ENCODE measurements at regions not wholly inside any gene's neighbourhood (a gene's known extent, or its start where the extent isn't known, plus 50 kb on each side); places are given as distances from the start of the nearest gene placed in this dataset.
A peak's percentile ranks its signal among the peaks of the same experiment; 100 is the strongest.
"Not testable (repeated sequence)": the region's sequence is repeated elsewhere in the genome, so short reads cannot be mapped to it uniquely, and the experiment has no call there.

DNA sequence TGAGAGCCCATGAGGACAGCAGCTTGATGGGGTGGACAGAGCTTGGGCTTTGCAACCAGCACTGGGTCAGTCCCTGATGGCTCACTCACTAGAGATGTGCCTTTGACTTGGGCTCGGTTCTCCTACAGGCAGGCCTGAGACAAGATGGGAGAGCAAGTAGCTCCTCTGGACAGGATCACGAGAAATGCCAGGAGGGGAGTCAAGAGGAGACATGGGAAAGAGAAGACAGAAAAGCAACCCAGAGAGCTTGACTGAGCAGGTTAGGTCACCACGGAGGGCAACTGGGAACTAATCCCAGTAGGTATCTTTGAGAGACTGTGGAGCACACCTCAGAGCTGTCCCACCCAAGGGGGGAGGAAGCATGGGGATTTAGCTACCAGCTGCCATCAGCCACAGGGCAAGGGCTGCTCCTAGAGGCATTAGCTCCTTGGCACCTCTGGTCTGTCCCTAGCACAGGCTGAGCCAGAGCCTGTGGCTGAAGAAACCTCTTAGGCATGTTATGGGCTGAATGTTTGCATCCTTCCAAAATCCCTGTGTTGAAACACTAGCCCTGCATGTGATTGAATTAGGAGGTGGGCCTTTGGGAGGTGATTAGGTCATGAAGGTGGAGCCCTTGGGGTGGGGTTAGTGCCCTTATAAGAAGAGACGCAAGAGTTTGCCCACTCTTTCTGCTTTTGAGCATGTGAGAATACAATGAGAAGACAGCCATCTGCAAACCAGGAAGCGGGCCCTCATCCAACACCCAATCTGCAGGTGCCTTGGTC lies 145.6 kb downstream of the SMIM20 start:
- H3K27me3 Mint-ChIP-seq (ENCODE audit: low read depth), result no peaks in the 10 kb centered on the region
- H3K4me3 Mint-ChIP-seq, result no peak overlapping the region
- TF ChIP-seq, protein P1, sequence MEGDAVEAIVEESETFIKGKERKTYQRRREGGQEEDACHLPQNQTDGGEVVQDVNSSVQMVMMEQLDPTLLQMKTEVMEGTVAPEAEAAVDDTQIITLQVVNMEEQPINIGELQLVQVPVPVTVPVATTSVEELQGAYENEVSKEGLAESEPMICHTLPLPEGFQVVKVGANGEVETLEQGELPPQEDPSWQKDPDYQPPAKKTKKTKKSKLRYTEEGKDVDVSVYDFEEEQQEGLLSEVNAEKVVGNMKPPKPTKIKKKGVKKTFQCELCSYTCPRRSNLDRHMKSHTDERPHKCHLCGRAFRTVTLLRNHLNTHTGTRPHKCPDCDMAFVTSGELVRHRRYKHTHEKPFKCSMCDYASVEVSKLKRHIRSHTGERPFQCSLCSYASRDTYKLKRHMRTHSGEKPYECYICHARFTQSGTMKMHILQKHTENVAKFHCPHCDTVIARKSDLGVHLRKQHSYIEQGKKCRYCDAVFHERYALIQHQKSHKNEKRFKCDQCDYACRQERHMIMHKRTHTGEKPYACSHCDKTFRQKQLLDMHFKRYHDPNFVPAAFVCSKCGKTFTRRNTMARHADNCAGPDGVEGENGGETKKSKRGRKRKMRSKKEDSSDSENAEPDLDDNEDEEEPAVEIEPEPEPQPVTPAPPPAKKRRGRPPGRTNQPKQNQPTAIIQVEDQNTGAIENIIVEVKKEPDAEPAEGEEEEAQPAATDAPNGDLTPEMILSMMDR (conservative IDR thresholded peaks at IDR 0.05), result no peak
- H3K27ac Mint-ChIP-seq (ENCODE audit: unreplicated experiment), result no peak overlapping the region
- DNase-seq (ENCODE audit: low read depth, low spot score), result no peak
- H3K36me3 Mint-ChIP-seq (ENCODE audit: low read depth), result no peaks in the 10 kb centered on the region
- H3K9me3 Mint-ChIP-seq, result peaks cover 4% of the 10 kb centered on the region
- H3K4me1 Mint-ChIP-seq, result peaks cover 4% of the 10 kb centered on the region

DNA sequence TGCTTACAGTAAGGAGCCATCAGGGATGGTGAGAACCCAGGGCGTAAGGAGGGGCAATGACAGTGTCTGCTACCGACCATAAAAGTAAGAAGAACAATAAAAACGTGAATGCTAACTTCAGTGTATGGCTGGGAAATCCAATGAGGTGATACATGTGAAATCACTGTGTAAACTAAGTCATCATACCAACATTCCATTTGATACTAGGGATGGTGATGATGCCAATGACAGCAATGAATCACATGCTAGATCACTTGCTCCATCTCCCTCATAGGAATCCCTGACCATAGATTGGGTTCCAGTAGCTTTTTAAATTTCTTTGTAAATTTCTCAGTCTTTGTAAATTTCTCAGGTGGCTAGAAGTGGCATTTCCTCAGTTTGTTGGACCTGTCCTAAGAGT lies 146.3 kb downstream of the SMIM20 start:
- no peaks in the 10 kb centered on the region for H3K36me3 Mint-ChIP-seq (ENCODE audit: low read depth)
- no peak overlapping the region for H3K27ac Mint-ChIP-seq (ENCODE audit: unreplicated experiment)
- H3K4me3 Mint-ChIP-seq, result no peak overlapping the region
- TF ChIP-seq, protein P1 (conservative IDR thresholded peaks at IDR 0.05), result no peak
- no peaks in the 10 kb centered on the region for H3K27me3 Mint-ChIP-seq (ENCODE audit: low read depth)
- no peak for DNase-seq (ENCODE audit: low read depth, low spot score)
- H3K9me3 Mint-ChIP-seq, result peaks cover 4% of the 10 kb centered on the region
- H3K4me1 Mint-ChIP-seq, result peaks cover 4% of the 10 kb centered on the region

DNA sequence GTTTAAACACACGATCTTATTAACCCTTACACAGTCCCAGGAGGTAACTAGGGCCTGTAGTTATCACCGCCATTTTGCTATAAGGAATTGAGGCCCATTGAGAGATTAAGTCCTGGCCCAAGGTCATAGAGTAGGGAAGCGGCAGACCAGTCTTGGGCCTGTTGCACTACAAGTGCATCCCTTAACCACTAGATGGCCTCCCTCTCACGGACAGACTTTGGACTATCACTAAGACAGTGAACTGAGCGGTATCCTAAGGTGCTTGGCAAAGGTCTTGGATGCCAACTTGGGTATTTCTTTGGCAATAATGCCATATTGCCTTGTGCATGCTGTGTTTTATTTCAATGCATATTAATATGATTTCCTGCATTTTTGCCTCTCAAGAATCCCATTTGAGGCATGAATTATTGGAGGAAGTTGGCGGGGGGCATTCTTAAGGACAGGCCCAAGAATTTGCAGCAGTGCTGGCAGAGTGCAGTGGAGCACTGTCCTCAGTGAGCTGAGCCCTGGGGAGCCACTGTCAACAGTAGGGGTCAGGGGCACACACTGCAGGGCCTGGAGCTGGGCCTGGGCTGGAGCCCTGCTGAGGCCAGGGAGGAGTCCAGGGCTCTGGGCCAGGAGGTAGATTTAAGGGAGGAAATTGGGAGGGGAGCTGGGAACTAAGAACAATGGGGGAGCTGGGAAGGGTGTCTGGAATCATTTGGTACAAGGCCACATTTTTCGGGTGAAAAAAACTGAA lies 147.4 kb downstream of the SMIM20 start:
- no peak for DNase-seq (ENCODE audit: low read depth, low spot score)
- H3K27ac Mint-ChIP-seq (ENCODE audit: unreplicated experiment), result no peak overlapping the region
- no peaks in the 10 kb centered on the region for H3K36me3 Mint-ChIP-seq (ENCODE audit: low read depth)

DNA sequence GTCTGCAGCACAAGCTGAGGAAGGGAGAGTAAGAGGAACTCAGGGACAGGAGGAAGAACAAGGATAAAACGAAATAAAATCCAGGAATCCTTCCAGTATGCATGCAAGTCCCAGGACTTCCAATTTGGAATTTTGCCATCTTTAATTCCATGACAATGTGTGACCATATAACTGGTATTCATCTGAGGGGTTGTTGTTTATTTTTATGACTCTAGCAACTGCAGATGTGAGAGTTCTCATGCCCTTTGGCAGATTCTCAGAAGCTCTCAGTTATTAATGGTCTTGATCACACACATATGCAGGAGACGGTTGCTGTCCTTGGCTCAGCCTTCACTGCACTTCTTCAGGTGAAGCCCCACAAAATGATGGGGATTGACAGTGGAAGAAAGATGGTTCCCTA lies 148.2 kb downstream of the SMIM20 start:
- Mint-ChIP-seq H3K27me3 (ENCODE audit: low read depth) (no peaks in the 10 kb centered on the region), H3K36me3 (ENCODE audit: low read depth) (no peaks in the 10 kb centered on the region), H3K27ac (ENCODE audit: unreplicated experiment) (no peak overlapping the region), H3K4me1 (peaks cover 12% of the 10 kb centered on the region), H3K4me3 (no peak overlapping the region), H3K9me3 (peaks cover 4% of the 10 kb centered on the region)
- TF ChIP-seq, protein P1 (conservative IDR thresholded peaks at IDR 0.05), result no peak
- no peak for DNase-seq (ENCODE audit: low read depth, low spot score)

More for the DNA sequence above, 147.4 kb downstream of the SMIM20 start:
- Mint-ChIP-seq H3K9me3 (peaks cover 4% of the 10 kb centered on the region), H3K27me3 (ENCODE audit: low read depth) (no peaks in the 10 kb centered on the region), H3K4me3 (no peak overlapping the region), H3K4me1 (peaks cover 13% of the 10 kb centered on the region)
- TF ChIP-seq, protein P1 (conservative IDR thresholded peaks at IDR 0.05), result peak; percentile 67

DNA sequence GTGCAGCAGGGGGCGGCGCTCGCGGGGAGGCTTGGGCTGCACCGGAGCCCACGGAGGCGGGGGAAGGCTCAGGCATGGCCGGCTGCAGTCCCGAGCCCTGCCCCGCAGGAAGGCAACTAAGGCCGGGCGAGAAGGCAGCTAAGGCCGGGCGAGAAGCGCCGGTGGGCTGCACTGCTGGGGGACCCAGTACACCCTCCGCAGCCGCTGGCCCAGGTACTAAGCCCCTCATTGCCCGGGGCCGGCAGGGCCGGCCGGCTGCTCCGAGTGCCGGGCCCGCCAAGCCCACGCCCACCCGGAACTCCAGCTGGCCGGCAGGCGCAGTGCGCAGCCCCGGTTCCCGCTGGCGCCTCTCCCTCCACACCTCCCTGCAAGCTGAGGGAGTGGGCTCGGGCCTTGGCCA lies 150.0 kb downstream of the SMIM20 start:
- H3K4me1 Mint-ChIP-seq, result peaks cover 10% of the 10 kb centered on the region
- not testable (repeated sequence) for H3K27ac Mint-ChIP-seq (ENCODE audit: unreplicated experiment); H3K27me3 Mint-ChIP-seq (ENCODE audit: low read depth); H3K4me3 Mint-ChIP-seq; H3K9me3 Mint-ChIP-seq; H3K36me3 Mint-ChIP-seq (ENCODE audit: low read depth); DNase-seq (ENCODE audit: low read depth, low spot score)

DNA sequence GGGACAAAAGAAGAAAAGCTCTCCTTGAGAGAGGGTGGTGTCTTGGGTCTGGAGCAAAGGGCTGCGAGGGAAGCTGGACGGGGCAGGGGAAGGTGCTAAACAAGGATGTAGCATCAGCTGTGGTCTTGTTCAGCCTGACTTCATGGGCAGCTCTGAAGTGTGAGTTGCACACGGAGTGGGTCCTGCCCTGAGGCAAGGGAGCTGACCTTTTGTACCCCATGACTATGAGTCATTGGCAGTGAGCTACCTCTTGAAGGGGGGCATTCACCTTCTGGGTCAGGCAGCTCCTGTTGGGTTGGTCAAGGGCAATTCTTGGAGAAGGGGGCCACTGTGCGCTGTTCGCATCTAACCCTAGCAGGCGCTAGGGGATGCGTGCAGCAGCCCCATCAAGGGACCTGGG lies 151.8 kb downstream of the SMIM20 start:
- Mint-ChIP-seq H3K4me1 (peaks cover 10% of the 10 kb centered on the region), H3K9me3 (peaks cover 4% of the 10 kb centered on the region), H3K4me3 (no peak overlapping the region), H3K27ac (ENCODE audit: unreplicated experiment) (no peak overlapping the region), H3K27me3 (ENCODE audit: low read depth) (no peaks in the 10 kb centered on the region), H3K36me3 (ENCODE audit: low read depth) (no peaks in the 10 kb centered on the region)
- DNase-seq (ENCODE audit: low read depth, low spot score), result no peak
- TF ChIP-seq, protein P1 (conservative IDR thresholded peaks at IDR 0.05), result no peak

All from neural crest cell (in vitro differentiated cells).